Fibroblast of the aortic adventitia (primary cell): ENCODE measurements at regions not wholly inside any gene's neighbourhood (a gene's known extent, or its start where the extent isn't known, plus 50 kb on each side); places are given as distances from the start of the nearest gene placed in this dataset.

Source experiments
- DNase-seq: peaks from one replicate; pipeline ENCODE4 v3.0.0-alpha.2; 2010; ENCODE audit warnings: low read depth
- H3K4me3 ChIP-seq: 2 replicates; pipeline ENCODE4 v1.5.1; 2011; ENCODE audit warnings: low read depth, mild to moderate bottlenecking, control low read depth, low read length, moderate library complexity
- CTCF ChIP-seq: IDR thresholded peaks from 2 replicates; pipeline ENCODE4 v1.5.1; 2011; ENCODE audit warnings: mild to moderate bottlenecking, low read length, control low read depth, inconsistent platforms; ENCODE audit not compliant: insufficient read depth

- no peak for TF ChIP-seq CTCF
- DNase-seq, result no peak
- H3K4me3 ChIP-seq, result no peak overlapping the region
Measured at GRCh38 chr22:26732284-26732683, 74.9 kb downstream of the MIAT start.

- no peak overlapping the region for H3K4me3 ChIP-seq
- TF ChIP-seq CTCF, result no peak
- no peak for DNase-seq
Measured at GRCh38 chr22:26734339-26735018, 77.1 kb downstream of the MIAT start.

GRCh38 chr22:26735019-26735409 is 77.6 kb downstream of the MIAT start:
- no peak overlapping the region for H3K4me3 ChIP-seq
- no peak for DNase-seq
- TF ChIP-seq CTCF, result no peak

GRCh38 chr22:26737262-26737661 is 79.9 kb downstream of the MIAT start:
- DNase-seq, result no peak
- no peak overlapping the region for H3K4me3 ChIP-seq
- no peak for TF ChIP-seq CTCF

GRCh38 chr22:26740253-26740652 is 82.9 kb downstream of the MIAT start:
- H3K4me3 ChIP-seq, result no peak overlapping the region
- TF ChIP-seq CTCF, result no peak
- no peak for DNase-seq

- no peak overlapping the region for H3K4me3 ChIP-seq
- TF ChIP-seq CTCF, result no peak
- no peak for DNase-seq
Measured at GRCh38 chr22:26743149-26743548, 85.8 kb downstream of the MIAT start.
